ENCODE measurements at regions not wholly inside any gene's neighbourhood (a gene's known extent, or its start where the extent isn't known, plus 50 kb on each side); places are given as distances from the start of the nearest gene placed in this dataset.

- no peaks in the 10 kb centered on the region for H3K36me3 ChIP-seq
- intact Hi-C loops (cut with DNase I), result no loop called here
- no peak overlapping the region for H3K4me3 ChIP-seq
- TF ChIP-seq, protein P1, sequence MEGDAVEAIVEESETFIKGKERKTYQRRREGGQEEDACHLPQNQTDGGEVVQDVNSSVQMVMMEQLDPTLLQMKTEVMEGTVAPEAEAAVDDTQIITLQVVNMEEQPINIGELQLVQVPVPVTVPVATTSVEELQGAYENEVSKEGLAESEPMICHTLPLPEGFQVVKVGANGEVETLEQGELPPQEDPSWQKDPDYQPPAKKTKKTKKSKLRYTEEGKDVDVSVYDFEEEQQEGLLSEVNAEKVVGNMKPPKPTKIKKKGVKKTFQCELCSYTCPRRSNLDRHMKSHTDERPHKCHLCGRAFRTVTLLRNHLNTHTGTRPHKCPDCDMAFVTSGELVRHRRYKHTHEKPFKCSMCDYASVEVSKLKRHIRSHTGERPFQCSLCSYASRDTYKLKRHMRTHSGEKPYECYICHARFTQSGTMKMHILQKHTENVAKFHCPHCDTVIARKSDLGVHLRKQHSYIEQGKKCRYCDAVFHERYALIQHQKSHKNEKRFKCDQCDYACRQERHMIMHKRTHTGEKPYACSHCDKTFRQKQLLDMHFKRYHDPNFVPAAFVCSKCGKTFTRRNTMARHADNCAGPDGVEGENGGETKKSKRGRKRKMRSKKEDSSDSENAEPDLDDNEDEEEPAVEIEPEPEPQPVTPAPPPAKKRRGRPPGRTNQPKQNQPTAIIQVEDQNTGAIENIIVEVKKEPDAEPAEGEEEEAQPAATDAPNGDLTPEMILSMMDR (IDR thresholded peaks at IDR 0.05), result no peak
- no peaks in the 10 kb centered on the region for H3K9me3 ChIP-seq
- no peaks in the 10 kb centered on the region for H3K4me1 ChIP-seq
- no peak overlapping the region for H3K27ac ChIP-seq
- DNase-seq, result no peak
- H3K27me3 ChIP-seq, result no peaks in the 10 kb centered on the region
- no peak for ATAC-seq
Measured at GRCh38 chr11:116173941-116174911, 598.6 kb downstream of the BUD13 start.

GRCh38 chr11:116173506-116173905 is 599.3 kb downstream of the BUD13 start:
- no peak for DNase-seq
- no peaks in the 10 kb centered on the region for H3K27me3 ChIP-seq
- H3K9me3 ChIP-seq, result no peaks in the 10 kb centered on the region
- TF ChIP-seq, protein P1 (IDR thresholded peaks at IDR 0.05), result no peak
- H3K4me1 ChIP-seq, result no peaks in the 10 kb centered on the region
- H3K36me3 ChIP-seq, result no peaks in the 10 kb centered on the region
- peak; percentile 53 for ATAC-seq
- no peak overlapping the region for H3K4me3 ChIP-seq
- intact Hi-C loops (cut with DNase I), result no loop called here
- H3K27ac ChIP-seq, result no peak overlapping the region

- no peak for DNase-seq
- intact Hi-C loops (cut with DNase I), result no loop called here
- Histone ChIP-seq H3K27me3 (no peaks in the 10 kb centered on the region), H3K9me3 (no peaks in the 10 kb centered on the region), H3K27ac (no peak overlapping the region), H3K36me3 (no peaks in the 10 kb centered on the region), H3K4me3 (no peak overlapping the region), H3K4me1 (no peaks in the 10 kb centered on the region)
- no peak for ATAC-seq
- TF ChIP-seq, protein P1 (IDR thresholded peaks at IDR 0.05), result no peak
Measured at GRCh38 chr11:116172851-116173250, 599.9 kb downstream of the BUD13 start.

GRCh38 chr11:116172156-116172555 is 600.6 kb downstream of the BUD13 start:
- Histone ChIP-seq H3K4me3 (no peak overlapping the region), H3K27me3 (no peaks in the 10 kb centered on the region), H3K27ac (no peak overlapping the region), H3K9me3 (no peaks in the 10 kb centered on the region), H3K4me1 (no peaks in the 10 kb centered on the region), H3K36me3 (no peaks in the 10 kb centered on the region)
- DNase-seq (no peak), ATAC-seq (no peak)
- intact Hi-C loops (cut with DNase I), result no loop called here
- TF ChIP-seq, protein P1 (IDR thresholded peaks at IDR 0.05), result no peak

DNA sequence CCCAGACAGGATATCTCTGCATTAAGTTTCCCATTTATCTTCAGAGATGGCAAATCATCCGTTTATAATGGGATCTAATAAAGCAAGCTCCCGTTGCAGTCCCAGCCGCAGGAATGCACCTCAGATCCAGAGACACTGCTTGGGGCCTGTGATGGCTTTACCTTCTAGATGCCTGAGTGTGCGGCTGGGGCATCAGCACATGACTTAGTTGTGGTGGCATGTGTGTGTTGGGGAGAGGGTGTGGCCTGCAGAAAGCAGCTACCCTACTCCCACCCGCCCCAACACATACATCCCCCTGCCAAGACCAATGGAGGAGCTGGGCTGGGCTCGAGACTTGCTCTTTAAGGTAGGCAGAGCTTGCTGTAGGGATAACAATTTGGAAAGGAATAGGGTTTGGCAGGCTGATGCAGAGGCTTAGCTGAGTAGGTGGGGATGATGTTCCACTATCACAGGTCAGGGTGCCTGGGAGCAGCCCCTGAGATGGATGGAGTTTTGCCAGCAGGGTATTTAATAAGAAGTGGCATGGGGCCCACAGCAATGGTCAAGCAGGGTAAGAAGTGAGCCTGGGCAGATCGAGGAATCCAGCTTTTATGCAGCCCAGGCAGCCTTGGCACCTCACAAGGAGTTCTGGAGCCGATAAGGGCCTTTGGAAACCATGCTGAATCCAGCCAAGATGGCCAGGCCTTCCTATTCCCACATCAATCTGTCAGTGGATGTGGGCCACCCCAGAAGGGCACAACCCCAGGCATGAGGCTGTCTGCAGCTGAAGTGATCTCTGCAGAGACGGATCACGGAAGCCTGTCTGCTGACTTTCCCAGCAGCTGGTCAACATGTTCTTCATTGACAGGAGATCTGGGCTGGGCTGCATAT is 601.3 kb downstream of the BUD13 start:
- H3K27ac ChIP-seq, result no peak overlapping the region
- no peak overlapping the region for H3K4me3 ChIP-seq
- no peak for DNase-seq
- H3K36me3 ChIP-seq, result no peaks in the 10 kb centered on the region
- no peak for ATAC-seq
- H3K4me1 ChIP-seq, result no peaks in the 10 kb centered on the region
- H3K9me3 ChIP-seq, result no peaks in the 10 kb centered on the region
- intact Hi-C loops (cut with DNase I), result no loop called here
- TF ChIP-seq, protein P1 (IDR thresholded peaks at IDR 0.05), result no peak
- no peaks in the 10 kb centered on the region for H3K27me3 ChIP-seq
